Neural cell (in vitro differentiated cells): ENCODE measurements at regions not wholly inside any gene's neighbourhood (a gene's known extent, or its start where the extent isn't known, plus 50 kb on each side); places are given as distances from the start of the nearest gene placed in this dataset.

Experiments used
- H2AFZ ChIP-seq: fragments of 200-600, 300-800 bp; sonication (generic), shearing (Covaris generic); 2 replicates; pipeline ENCODE4 v1.6.0; 2014; ENCODE audit warnings: low read depth, mild to moderate bottlenecking, antibody characterized with exemption, low read length, moderate library complexity
- H3F3A ChIP-seq: fragments of 200-600 bp; shearing (Covaris generic); 2 replicates; pipeline ENCODE4 v1.6.1; 2016; ENCODE audit warnings: mild to moderate bottlenecking, moderate library complexity, mixed read lengths, antibody characterized with exemption, low read length; ENCODE audit not compliant: insufficient read depth, poor library complexity, severe bottlenecking
- H3K27ac ChIP-seq: fragments of 200-600, 300-800 bp; sonication (generic), shearing (Covaris generic); 2 replicates; pipeline ENCODE4 v1.5.1; 2014; ENCODE audit warnings: mild to moderate bottlenecking, low read length, moderate library complexity
- H3K27me3 ChIP-seq: fragments of 300-800, 200-600 bp; sonication (generic), shearing (Covaris generic); 2 replicates; pipeline ENCODE4 v1.6.0; 2014; ENCODE audit warnings: mild to moderate bottlenecking, low read depth, low read length, moderate library complexity; ENCODE audit not compliant: insufficient read depth
- H3K36me3 ChIP-seq: fragments of 300-800, 200-600 bp; sonication (generic), shearing (Covaris generic); 2 replicates; pipeline ENCODE4 v1.5.1; 2014; ENCODE audit warnings: mild to moderate bottlenecking, antibody characterized with exemption, low read length, moderate library complexity; ENCODE audit not compliant: insufficient read depth
- H3K4me2 ChIP-seq: fragments of 300-800, 200-600 bp; sonication (generic), shearing (Covaris generic); 2 replicates; pipeline ENCODE4 v1.6.0; 2014; ENCODE audit warnings: mild to moderate bottlenecking, low read length
- H3K4me3 ChIP-seq: fragments of 300-800, 200-600 bp; sonication (generic), shearing (Covaris generic); 2 replicates; pipeline ENCODE4 v1.5.1; 2014; ENCODE audit warnings: mild to moderate bottlenecking, low read length, moderate library complexity
- H3K79me2 ChIP-seq: fragments of 200-600 bp; shearing (Covaris generic); replicated peaks from 2 replicates; pipeline ENCODE4 v1.6.0; 2014; ENCODE audit warnings: mild to moderate bottlenecking, low read length, moderate library complexity; ENCODE audit not compliant: insufficient read depth
- H3K9ac ChIP-seq: fragments of 300-800, 200-600 bp; sonication (generic), shearing (Covaris generic); 2 replicates; pipeline ENCODE4 v1.6.1; 2016; ENCODE audit warnings: mild to moderate bottlenecking, low read length, mixed read lengths
- H3K9me2 ChIP-seq: fragments of 200-600 bp; shearing (Covaris generic); 2 replicates; pipeline ENCODE4 v1.6.1; 2016; ENCODE audit warnings: mild to moderate bottlenecking, low read length, mixed read lengths; ENCODE audit not compliant: insufficient read depth
- H3K9me3 ChIP-seq: fragments of 200-600, 300-800 bp; sonication (generic), shearing (Covaris generic); 2 replicates; pipeline ENCODE4 v1.6.1; 2016; ENCODE audit warnings: mild to moderate bottlenecking, mixed run types, low read length, moderate library complexity, mixed read lengths
- H4K20me1 ChIP-seq: fragments of 200-600 bp; shearing (Covaris generic); 2 replicates; pipeline ENCODE4 v1.6.1; 2016; ENCODE audit warnings: mild to moderate bottlenecking, mixed run types; ENCODE audit not compliant: insufficient read depth
- CTCF ChIP-seq: fragments of 450-650 bp; IDR thresholded peaks from 2 replicates; pipeline ENCODE4 v1.5.1; 2014; ENCODE audit warnings: antibody characterized with exemption, mild to moderate bottlenecking, moderate library complexity; ENCODE audit not compliant: poor library complexity, severe bottlenecking
- EP300 ChIP-seq: fragments of 450-650 bp; conservative IDR thresholded peaks from 2 replicates; pipeline ENCODE4 v1.6.1; 2014; ENCODE audit warnings: antibody characterized with exemption, mild to moderate bottlenecking, moderate library complexity; ENCODE audit not compliant: poor library complexity, severe bottlenecking
- EZH2 ChIP-seq: fragments of 200-600, 300-800 bp; shearing (Covaris generic), sonication (generic); IDR thresholded peaks from 2 replicates; pipeline ENCODE4 v1.6.1; 2014; ENCODE audit warnings: antibody characterized with exemption, low read length, borderline replicate concordance, mild to moderate bottlenecking; ENCODE audit not compliant: insufficient read depth, poor library complexity, severe bottlenecking
- MXI1 ChIP-seq: fragments of 450-650 bp; conservative IDR thresholded peaks from 2 replicates; pipeline ENCODE4 v1.6.1; 2014; ENCODE audit warnings: antibody characterized with exemption, mild to moderate bottlenecking; ENCODE audit not compliant: poor library complexity, severe bottlenecking
- POLR2AphosphoS5 ChIP-seq: IDR thresholded peaks from 2 replicates; pipeline ENCODE4 v1.6.1; 2012
- RAD21 ChIP-seq: fragments of 450-650 bp; conservative IDR thresholded peaks from 2 replicates; pipeline ENCODE4 v1.6.1; 2014; ENCODE audit warnings: antibody characterized with exemption, mild to moderate bottlenecking, moderate library complexity
- SMC3 ChIP-seq: fragments of 450-650 bp; conservative IDR thresholded peaks from 2 replicates; pipeline ENCODE4 v1.6.1; 2014; ENCODE audit warnings: antibody characterized with exemption, mild to moderate bottlenecking, moderate library complexity; ENCODE audit not compliant: poor library complexity
- TAF1 ChIP-seq: IDR thresholded peaks from 2 replicates; pipeline ENCODE4 v1.6.1; 2012; ENCODE audit warnings: low read depth
- TF ChIP-seq, protein P1 (sequence below): IDR thresholded peaks from 2 replicates; pipeline ENCODE4 v1.6.1; 2012; ENCODE audit warnings: borderline replicate concordance

DNA sequence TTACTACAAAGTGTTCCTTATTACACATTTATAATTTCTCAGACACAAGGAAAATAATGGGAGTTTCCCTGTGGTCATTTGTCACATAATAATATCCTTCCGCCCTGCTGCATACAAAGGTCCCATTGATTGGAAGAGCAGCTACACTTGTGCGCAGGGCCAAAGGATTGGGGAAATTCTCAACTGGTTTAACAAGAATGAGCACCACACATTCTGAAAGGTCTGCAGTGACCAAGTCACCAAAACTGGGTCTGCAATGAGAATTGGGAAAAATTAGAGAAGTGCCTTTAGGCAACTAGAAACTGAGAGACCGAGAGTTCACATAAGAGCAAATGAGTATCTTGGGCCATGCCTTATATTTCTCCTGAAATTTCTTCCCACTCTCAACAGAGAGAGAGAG, 98.2 kb upstream of the NR2F2 start:
- Histone ChIP-seq H3F3A (no peaks in the 10 kb centered on the region), H3K4me3 (no peak overlapping the region), H3K27me3 (no peaks in the 10 kb centered on the region), H3K36me3 (no peaks in the 10 kb centered on the region), H3K9me3 (no peaks in the 10 kb centered on the region), H4K20me1 (no peaks in the 10 kb centered on the region), H3K9ac (no peak overlapping the region), H3K27ac (no peak overlapping the region), H3K9me2 (no peaks in the 10 kb centered on the region), H2AFZ (no peak overlapping the region), H3K4me2 (no peak overlapping the region), H3K79me2 (no peaks in the 10 kb centered on the region)
- TF ChIP-seq TAF1 (no peak), EP300 (no peak), POLR2AphosphoS5 (no peak), EZH2 (no peak), MXI1 (no peak)

DNA sequence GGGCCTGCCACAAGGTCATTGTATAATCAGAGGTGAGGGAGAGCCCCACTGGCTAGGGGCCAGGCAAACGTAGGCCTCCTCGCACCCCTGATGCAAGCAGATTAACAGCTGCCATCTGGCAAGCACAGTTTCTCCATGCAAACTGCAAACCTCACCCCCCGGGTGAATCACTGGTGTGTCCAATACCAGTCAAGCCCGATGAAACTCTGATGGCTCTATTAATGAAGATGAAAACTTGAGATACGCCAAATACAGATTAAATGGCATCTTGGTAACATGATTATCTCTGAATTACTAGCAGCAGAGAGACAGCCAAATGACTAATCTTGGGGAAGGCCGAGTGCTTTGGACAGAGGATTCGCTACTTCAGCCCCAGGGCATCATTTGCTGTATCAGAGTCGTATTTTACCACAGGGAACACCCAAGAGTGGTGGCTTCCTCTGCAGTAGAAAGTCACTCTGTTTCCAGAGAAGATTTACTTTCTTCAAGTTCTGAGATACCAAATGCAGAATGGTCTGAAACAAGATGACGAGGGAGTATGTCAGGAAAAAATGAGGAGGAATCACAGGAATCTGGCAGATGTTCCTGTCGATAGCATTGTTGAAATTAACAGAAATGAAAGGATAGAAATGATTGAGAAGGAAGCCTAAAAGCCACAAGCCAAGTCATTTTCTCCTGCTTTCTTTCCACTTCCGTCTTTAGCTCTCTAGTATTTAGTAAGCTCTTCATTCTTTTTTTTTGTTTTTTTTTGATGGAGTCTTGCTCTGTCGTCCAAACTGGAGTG, 96.2 kb upstream of the NR2F2 start:
- no peaks in the 10 kb centered on the region for H4K20me1 ChIP-seq
- H3K9me3 ChIP-seq = no peaks in the 10 kb centered on the region
- no peaks in the 10 kb centered on the region for H3K79me2 ChIP-seq
- no peak overlapping the region for H2AFZ ChIP-seq
- no peak overlapping the region for H3K27ac ChIP-seq
- no peaks in the 10 kb centered on the region for H3K36me3 ChIP-seq
- TF ChIP-seq SMC3 (no peak), MXI1 (no peak), EZH2 (no peak), POLR2AphosphoS5 (no peak), EP300 (no peak), RAD21 (no peak), CTCF (no peak), TAF1 (no peak)
- TF ChIP-seq, protein P1, sequence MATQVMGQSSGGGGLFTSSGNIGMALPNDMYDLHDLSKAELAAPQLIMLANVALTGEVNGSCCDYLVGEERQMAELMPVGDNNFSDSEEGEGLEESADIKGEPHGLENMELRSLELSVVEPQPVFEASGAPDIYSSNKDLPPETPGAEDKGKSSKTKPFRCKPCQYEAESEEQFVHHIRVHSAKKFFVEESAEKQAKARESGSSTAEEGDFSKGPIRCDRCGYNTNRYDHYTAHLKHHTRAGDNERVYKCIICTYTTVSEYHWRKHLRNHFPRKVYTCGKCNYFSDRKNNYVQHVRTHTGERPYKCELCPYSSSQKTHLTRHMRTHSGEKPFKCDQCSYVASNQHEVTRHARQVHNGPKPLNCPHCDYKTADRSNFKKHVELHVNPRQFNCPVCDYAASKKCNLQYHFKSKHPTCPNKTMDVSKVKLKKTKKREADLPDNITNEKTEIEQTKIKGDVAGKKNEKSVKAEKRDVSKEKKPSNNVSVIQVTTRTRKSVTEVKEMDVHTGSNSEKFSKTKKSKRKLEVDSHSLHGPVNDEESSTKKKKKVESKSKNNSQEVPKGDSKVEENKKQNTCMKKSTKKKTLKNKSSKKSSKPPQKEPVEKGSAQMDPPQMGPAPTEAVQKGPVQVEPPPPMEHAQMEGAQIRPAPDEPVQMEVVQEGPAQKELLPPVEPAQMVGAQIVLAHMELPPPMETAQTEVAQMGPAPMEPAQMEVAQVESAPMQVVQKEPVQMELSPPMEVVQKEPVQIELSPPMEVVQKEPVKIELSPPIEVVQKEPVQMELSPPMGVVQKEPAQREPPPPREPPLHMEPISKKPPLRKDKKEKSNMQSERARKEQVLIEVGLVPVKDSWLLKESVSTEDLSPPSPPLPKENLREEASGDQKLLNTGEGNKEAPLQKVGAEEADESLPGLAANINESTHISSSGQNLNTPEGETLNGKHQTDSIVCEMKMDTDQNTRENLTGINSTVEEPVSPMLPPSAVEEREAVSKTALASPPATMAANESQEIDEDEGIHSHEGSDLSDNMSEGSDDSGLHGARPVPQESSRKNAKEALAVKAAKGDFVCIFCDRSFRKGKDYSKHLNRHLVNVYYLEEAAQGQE = no peak
- H3K9ac ChIP-seq = no peak overlapping the region
- H3K4me2 ChIP-seq = no peak overlapping the region
- H3K27me3 ChIP-seq = no peaks in the 10 kb centered on the region
- no peak overlapping the region for H3K4me3 ChIP-seq
- no peaks in the 10 kb centered on the region for H3F3A ChIP-seq
- H3K9me2 ChIP-seq = no peaks in the 10 kb centered on the region
